Activated T-helper 17 cell treated with anti-CD3 and anti-CD28 coated beads, Interleukin-2, amount 50 U/mL, for 72 hours (primary cell): ENCODE measurements at regions not wholly inside any gene's neighbourhood (a gene's known extent, or its start where the extent isn't known, plus 50 kb on each side); places are given as distances from the start of the nearest gene placed in this dataset.
A peak's percentile ranks its signal among the peaks of the same experiment; 100 is the strongest.

Experiments
- ATAC-seq: fragments of 150-1000 bp; cut with Tn5 transposase; replicated peaks from 2 replicates; pipeline ENCODE4 v1.10.0; 2021; ENCODE audit warnings: mild to moderate bottlenecking, moderate library complexity
- H3K27ac Mint-ChIP-seq: one replicate; pipeline ENCODE4 v1.8.0; 2022; ENCODE audit warnings: mixed read lengths
- H3K27me3 Mint-ChIP-seq: one replicate; pipeline ENCODE4 v1.8.0; 2022; ENCODE audit warnings: mixed read lengths
- H3K36me3 Mint-ChIP-seq: one replicate; pipeline ENCODE4 v1.8.0; 2022; ENCODE audit warnings: low read depth, mild to moderate bottlenecking, mixed read lengths
- H3K4me1 Mint-ChIP-seq: one replicate; pipeline ENCODE4 v1.8.0; 2022; ENCODE audit warnings: mixed read lengths
- H3K4me3 Mint-ChIP-seq: one replicate; pipeline ENCODE4 v1.8.0; 2022; ENCODE audit warnings: mild to moderate bottlenecking, mixed read lengths
- H3K9me3 Mint-ChIP-seq: one replicate; pipeline ENCODE4 v1.8.0; 2022; ENCODE audit warnings: mixed read lengths

GRCh38 chr9:90038763-90039162 lies 434.0 kb downstream of the GADD45G start:
- Mint-ChIP-seq H3K27me3 (no peaks in the 10 kb centered on the region), H3K4me3 (no peak overlapping the region), H3K27ac (no peak overlapping the region), H3K4me1 (no peaks in the 10 kb centered on the region), H3K36me3 (no peaks in the 10 kb centered on the region), H3K9me3 (no peaks in the 10 kb centered on the region)
- ATAC-seq: no peak

GRCh38 chr9:90044263-90044662 lies 439.5 kb downstream of the GADD45G start:
- H3K4me1 Mint-ChIP-seq: peaks cover 17% of the 10 kb centered on the region
- H3K9me3 Mint-ChIP-seq: no peaks in the 10 kb centered on the region
- peak; percentile 3 for ATAC-seq
- peak overlapping the region; percentile 74 for H3K27ac Mint-ChIP-seq
- H3K4me3 Mint-ChIP-seq: peak overlapping the region; percentile 19
- H3K36me3 Mint-ChIP-seq: no peaks in the 10 kb centered on the region
- no peaks in the 10 kb centered on the region for H3K27me3 Mint-ChIP-seq

- peak overlapping the region; percentile 19 for H3K4me3 Mint-ChIP-seq
Observed at GRCh38 chr9:90044710-90045151, 439.9 kb downstream of the GADD45G start.

GRCh38 chr9:90046317-90046861 lies 441.6 kb downstream of the GADD45G start:
- Mint-ChIP-seq H3K4me3 (no peak overlapping the region), H3K36me3 (no peaks in the 10 kb centered on the region), H3K4me1 (peaks cover 17% of the 10 kb centered on the region), H3K9me3 (no peaks in the 10 kb centered on the region), H3K27ac (no peak overlapping the region), H3K27me3 (peaks cover 8% of the 10 kb centered on the region)
- ATAC-seq: peak; percentile 35

More at GRCh38 chr9:90044710-90045151, 439.9 kb downstream of the GADD45G start:
- H3K27me3 Mint-ChIP-seq: no peaks in the 10 kb centered on the region
- peak overlapping the region; percentile 74 for H3K27ac Mint-ChIP-seq
- peaks cover 17% of the 10 kb centered on the region for H3K4me1 Mint-ChIP-seq
- peak; percentile 97 for ATAC-seq
- no peaks in the 10 kb centered on the region for H3K9me3 Mint-ChIP-seq
- no peaks in the 10 kb centered on the region for H3K36me3 Mint-ChIP-seq

GRCh38 chr9:90047828-90048227 lies 443.0 kb downstream of the GADD45G start:
- no peak overlapping the region for H3K27ac Mint-ChIP-seq
- no peak for ATAC-seq
- no peak overlapping the region for H3K4me3 Mint-ChIP-seq
- no peaks in the 10 kb centered on the region for H3K9me3 Mint-ChIP-seq
- H3K36me3 Mint-ChIP-seq: no peaks in the 10 kb centered on the region
- H3K27me3 Mint-ChIP-seq: peaks cover 17% of the 10 kb centered on the region
- H3K4me1 Mint-ChIP-seq: peaks cover 17% of the 10 kb centered on the region

GRCh38 chr9:90052366-90052765 lies 447.6 kb downstream of the GADD45G start:
- ATAC-seq: no peak
- Mint-ChIP-seq H3K36me3 (no peaks in the 10 kb centered on the region), H3K4me3 (no peak overlapping the region), H3K27ac (no peak overlapping the region), H3K9me3 (no peaks in the 10 kb centered on the region), H3K4me1 (no peaks in the 10 kb centered on the region), H3K27me3 (peaks cover 36% of the 10 kb centered on the region)

- H3K27ac Mint-ChIP-seq: no peak overlapping the region
- H3K27me3 Mint-ChIP-seq: peaks cover 40% of the 10 kb centered on the region
- H3K4me1 Mint-ChIP-seq: no peaks in the 10 kb centered on the region
- H3K9me3 Mint-ChIP-seq: no peaks in the 10 kb centered on the region
- H3K4me3 Mint-ChIP-seq: no peak overlapping the region
- no peaks in the 10 kb centered on the region for H3K36me3 Mint-ChIP-seq
- ATAC-seq: no peak
Observed at GRCh38 chr9:90053027-90053426, 448.2 kb downstream of the GADD45G start.

GRCh38 chr9:90054810-90055209 lies 450.0 kb downstream of the GADD45G start:
- Mint-ChIP-seq H3K36me3 (no peaks in the 10 kb centered on the region), H3K9me3 (no peaks in the 10 kb centered on the region), H3K27ac (no peak overlapping the region), H3K4me3 (no peak overlapping the region), H3K4me1 (no peaks in the 10 kb centered on the region), H3K27me3 (peaks cover 41% of the 10 kb centered on the region)
- ATAC-seq: no peak

GRCh38 chr9:90055226-90055625 lies 450.4 kb downstream of the GADD45G start:
- H3K4me3 Mint-ChIP-seq: no peak overlapping the region
- H3K36me3 Mint-ChIP-seq: no peaks in the 10 kb centered on the region
- H3K27me3 Mint-ChIP-seq: peaks cover 41% of the 10 kb centered on the region
- no peak overlapping the region for H3K27ac Mint-ChIP-seq
- H3K4me1 Mint-ChIP-seq: no peaks in the 10 kb centered on the region
- no peak for ATAC-seq
- no peaks in the 10 kb centered on the region for H3K9me3 Mint-ChIP-seq

- no peak overlapping the region for H3K27ac Mint-ChIP-seq
- H3K36me3 Mint-ChIP-seq: no peaks in the 10 kb centered on the region
- H3K4me1 Mint-ChIP-seq: no peaks in the 10 kb centered on the region
- no peak overlapping the region for H3K4me3 Mint-ChIP-seq
- no peak for ATAC-seq
- peaks cover 27% of the 10 kb centered on the region for H3K27me3 Mint-ChIP-seq
- H3K9me3 Mint-ChIP-seq: no peaks in the 10 kb centered on the region
Observed at GRCh38 chr9:90057361-90057760, 452.5 kb downstream of the GADD45G start.

- Mint-ChIP-seq H3K9me3 (no peaks in the 10 kb centered on the region), H3K27ac (no peak overlapping the region), H3K36me3 (no peaks in the 10 kb centered on the region), H3K4me3 (no peak overlapping the region), H3K4me1 (no peaks in the 10 kb centered on the region), H3K27me3 (peaks cover 26% of the 10 kb centered on the region)
- no peak for ATAC-seq
Observed at GRCh38 chr9:90058182-90058763, 453.5 kb downstream of the GADD45G start.

- peaks cover 20% of the 10 kb centered on the region for H3K27me3 Mint-ChIP-seq
- H3K4me3 Mint-ChIP-seq: no peak overlapping the region
- no peak for ATAC-seq
- H3K9me3 Mint-ChIP-seq: no peaks in the 10 kb centered on the region
- H3K27ac Mint-ChIP-seq: no peak overlapping the region
- no peaks in the 10 kb centered on the region for H3K4me1 Mint-ChIP-seq
- no peaks in the 10 kb centered on the region for H3K36me3 Mint-ChIP-seq
Observed at GRCh38 chr9:90059436-90059835, 454.6 kb downstream of the GADD45G start.

GRCh38 chr9:90060256-90060655 lies 455.4 kb downstream of the GADD45G start:
- Mint-ChIP-seq H3K9me3 (no peaks in the 10 kb centered on the region), H3K27ac (no peak overlapping the region), H3K4me3 (no peak overlapping the region), H3K27me3 (peaks cover 21% of the 10 kb centered on the region), H3K36me3 (no peaks in the 10 kb centered on the region), H3K4me1 (no peaks in the 10 kb centered on the region)
- ATAC-seq: no peak

GRCh38 chr9:90061187-90061586 lies 456.4 kb downstream of the GADD45G start:
- no peak for ATAC-seq
- Mint-ChIP-seq H3K27ac (no peak overlapping the region), H3K9me3 (no peaks in the 10 kb centered on the region), H3K27me3 (peaks cover 18% of the 10 kb centered on the region), H3K4me3 (no peak overlapping the region), H3K4me1 (no peaks in the 10 kb centered on the region), H3K36me3 (no peaks in the 10 kb centered on the region)

- Mint-ChIP-seq H3K36me3 (no peaks in the 10 kb centered on the region), H3K27ac (no peak overlapping the region), H3K4me3 (no peak overlapping the region), H3K9me3 (no peaks in the 10 kb centered on the region), H3K27me3 (peaks cover 21% of the 10 kb centered on the region), H3K4me1 (no peaks in the 10 kb centered on the region)
- no peak for ATAC-seq
Observed at GRCh38 chr9:90062982-90063381, 458.2 kb downstream of the GADD45G start.
